A204.1 (cell line): ENCODE measurements at regions not wholly inside any gene's neighbourhood (a gene's known extent, or its start where the extent isn't known, plus 50 kb on each side); places are given as distances from the start of the nearest gene placed in this dataset.
A peak's percentile ranks its signal among the peaks of the same experiment; 100 is the strongest.

ENCODE experiments used
- FAIRE-seq: peaks from 2 replicates; lab custom pipeline; 2012; peaks lifted over from hg19 to GRCh38; lab: Jason Lieb, UNC

GRCh38 chr1:88407248-88407647, 276.8 kb upstream of the PKN2 start:
- FAIRE-seq = no peak

- no peak for FAIRE-seq
These were observed 262.1 kb upstream of the PKN2 start for GRCh38 chr1:88421997-88422396.

GRCh38 chr1:88433556-88433955, 250.5 kb upstream of the PKN2 start:
- FAIRE-seq = no peak

- FAIRE-seq = no peak
These were observed 249.2 kb upstream of the PKN2 start for GRCh38 chr1:88434836-88435235.

- no peak for FAIRE-seq
These were observed 243.1 kb upstream of the PKN2 start for GRCh38 chr1:88441022-88441421.

GRCh38 chr1:88451856-88452255, 232.2 kb upstream of the PKN2 start:
- peak; percentile 25 for FAIRE-seq

- FAIRE-seq = no peak
These were observed 230.8 kb upstream of the PKN2 start for GRCh38 chr1:88453295-88453694.

GRCh38 chr1:88454781-88455180, 229.3 kb upstream of the PKN2 start:
- FAIRE-seq = no peak

GRCh38 chr1:88455621-88456256, 228.3 kb upstream of the PKN2 start:
- no peak for FAIRE-seq

- no peak for FAIRE-seq
These were observed 226.9 kb upstream of the PKN2 start for GRCh38 chr1:88457197-88457596.

GRCh38 chr1:88461007-88461406, 223.1 kb upstream of the PKN2 start:
- FAIRE-seq = no peak

- no peak for FAIRE-seq
These were observed 222.0 kb upstream of the PKN2 start for GRCh38 chr1:88462096-88462487.

GRCh38 chr1:88462488-88463261, 221.4 kb upstream of the PKN2 start:
- no peak for FAIRE-seq

- FAIRE-seq = no peak
These were observed 220.6 kb upstream of the PKN2 start for GRCh38 chr1:88463401-88463985.

GRCh38 chr1:88466011-88466410, 218.1 kb upstream of the PKN2 start:
- no peak for FAIRE-seq

GRCh38 chr1:88466899-88467580, 217.0 kb upstream of the PKN2 start:
- no peak for FAIRE-seq

- FAIRE-seq = no peak
These were observed 211.8 kb upstream of the PKN2 start for GRCh38 chr1:88472298-88472697.

GRCh38 chr1:88472714-88473113, 211.4 kb upstream of the PKN2 start:
- peak; percentile 3 for FAIRE-seq

- no peak for FAIRE-seq
These were observed 209.3 kb upstream of the PKN2 start for GRCh38 chr1:88474555-88475304.

- no peak for FAIRE-seq
These were observed 199.2 kb upstream of the PKN2 start for GRCh38 chr1:88484881-88485280.

- no peak for FAIRE-seq
These were observed 195.8 kb upstream of the PKN2 start for GRCh38 chr1:88488237-88488636.

- no peak for FAIRE-seq
These were observed 193.4 kb upstream of the PKN2 start for GRCh38 chr1:88490676-88491075.
